K562 (cell line): ENCODE measurements at regions not wholly inside any gene's neighbourhood (a gene's known extent, or its start where the extent isn't known, plus 50 kb on each side); places are given as distances from the start of the nearest gene placed in this dataset.
A peak's percentile ranks its signal among the peaks of the same experiment; 100 is the strongest.

Experiments used
- BMI1 ChIP-seq: fragments of 150-350 bp; IDR thresholded peaks from 2 replicates; pipeline ENCODE4 v1.6.1; 2014; ENCODE audit warnings: low read length
- CCNT2 ChIP-seq: IDR thresholded peaks from 2 replicates; pipeline ENCODE4 v1.6.1; 2011; ENCODE audit warnings: borderline replicate concordance, low read depth, mild to moderate bottlenecking, moderate library complexity, mixed read lengths, low read length; ENCODE audit not compliant: insufficient read length; ENCODE audit errors: extremely low read depth
- EZH2 ChIP-seq: IDR thresholded peaks from 2 replicates; pipeline ENCODE4 v1.6.1; 2012; ENCODE audit warnings: low read depth, mild to moderate bottlenecking, inconsistent platforms, low read length, borderline replicate concordance
- HMBOX1 ChIP-seq: sonication (generic); IDR thresholded peaks from 2 replicates; pipeline ENCODE4 v1.6.1; 2016
- KAT7 ChIP-seq: sonication (generic); formaldehyde crosslinking; IDR thresholded peaks from 2 replicates; pipeline ENCODE4 v1.8.0; 2022; ENCODE audit warnings: missing genetic modification reagents, mild to moderate bottlenecking, borderline replicate concordance
- LEF1 ChIP-seq: fragments of 450-650 bp; IDR thresholded peaks from 2 replicates; pipeline ENCODE4 v1.6.1; 2016; ENCODE audit warnings: mild to moderate bottlenecking
- MYC ChIP-seq, 2 experiments: fragments of 250-450 bp in 1 of 2; sonication (Bioruptor Pico) in 1 of 2; IDR thresholded peaks; 2 replicates each; pipeline versions ENCODE4 v1.5.1 to v1.6.1; 2012 to 2021; ENCODE audit warnings: low read depth in 2 of 2, borderline replicate concordance in 1 of 2, improper control_type of control experiment in 1 of 2, low read length in 1 of 2, mild to moderate bottlenecking in 1 of 2, moderate library complexity in 1 of 2
- NR0B1 ChIP-seq: fragments of 450-650 bp; IDR thresholded peaks from one replicate; pipeline ENCODE4 v1.6.1; 2018; ENCODE audit warnings: mild to moderate bottlenecking, moderate library complexity; ENCODE audit not compliant: partially characterized antibody
- PCBP1 ChIP-seq: fragments of 200-400 bp; formaldehyde crosslinking; IDR thresholded peaks from 2 replicates; pipeline ENCODE4 v1.6.1; 2018; ENCODE audit warnings: mild to moderate bottlenecking, low read depth, low read length; ENCODE audit not compliant: poor library complexity, severe bottlenecking
- POLR2B ChIP-seq: fragments of 450-650 bp; IDR thresholded peaks from 2 replicates; pipeline ENCODE4 v1.6.1; 2018; ENCODE audit warnings: low read depth; ENCODE audit not compliant: partially characterized antibody
- RFX7 ChIP-seq: fragments of 250-450 bp; sonication (Bioruptor Pico); IDR thresholded peaks from 2 replicates; pipeline ENCODE4 v1.5.1; 2021; ENCODE audit warnings: mild to moderate bottlenecking
- SAP30 ChIP-seq: fragments of 200-600 bp; sonication (generic); IDR thresholded peaks from 2 replicates; pipeline ENCODE4 v1.6.1; 2012; ENCODE audit warnings: borderline replicate concordance, low read depth, mild to moderate bottlenecking, moderate library complexity, low read length, control low read depth, inconsistent platforms; ENCODE audit not compliant: insufficient read depth, poor library complexity, severe bottlenecking
- SIX5 ChIP-seq, 2 experiments: IDR thresholded peaks; 2 replicates each; pipeline ENCODE4 v1.6.1; 2011; ENCODE audit warnings: low read length in 2 of 2, borderline replicate concordance in 1 of 2, low read depth in 1 of 2, mild to moderate bottlenecking in 1 of 2, moderate library complexity in 1 of 2; ENCODE audit not compliant: insufficient read depth in 1 of 2
- TAL1 ChIP-seq: fragments of 450-650 bp; IDR thresholded peaks from 2 replicates; pipeline ENCODE4 v1.6.1; 2016; ENCODE audit warnings: mild to moderate bottlenecking
- ZBTB17 ChIP-seq: fragments of 450-650 bp; formaldehyde crosslinking; IDR thresholded peaks from 2 replicates; pipeline ENCODE4 v1.4.0; 2020; ENCODE audit warnings: mild to moderate bottlenecking
- ZFX ChIP-seq: sonication (generic); formaldehyde crosslinking; IDR thresholded peaks from 2 replicates; pipeline ENCODE4 v1.8.0; 2022; ENCODE audit warnings: mild to moderate bottlenecking, missing genetic modification reagents, moderate library complexity
- ZMIZ1 ChIP-seq, 2 experiments: fragments of 150-350 bp in 1 of 2; IDR thresholded peaks; 2 replicates each; pipeline ENCODE4 v1.6.1; 2012 to 2016; ENCODE audit warnings: low read depth in 2 of 2, low read length in 2 of 2, mild to moderate bottlenecking in 1 of 2, moderate library complexity in 1 of 2
- ZNF589 ChIP-seq: fragments of 200-800 bp; sonication (Bioruptor generic); IDR thresholded peaks from 2 replicates; pipeline ENCODE4 v1.6.1; 2016; ENCODE audit warnings: low read depth, missing genetic modification characterization, missing compliant biosample characterization
- ZNF778 ChIP-seq: fragments of 450-650 bp; formaldehyde crosslinking; IDR thresholded peaks from 2 replicates; pipeline ENCODE4 v1.4.0; 2020; ENCODE audit warnings: mild to moderate bottlenecking, moderate library complexity
- ZSCAN32 ChIP-seq: fragments of 450-650 bp; formaldehyde crosslinking; IDR thresholded peaks from 2 replicates; pipeline ENCODE4 v1.4.0; 2020; ENCODE audit warnings: mild to moderate bottlenecking, moderate library complexity
- TF ChIP-seq, protein P1 (sequence below): fragments of 250-450 bp; sonication (Bioruptor Pico); IDR thresholded peaks from 2 replicates; pipeline ENCODE4 v1.8.0; 2022; ENCODE audit warnings: inconsistent platforms

- TF ChIP-seq ZBTB17 (CRISPR knock-in tag), result no peak
- no peak for TF ChIP-seq HMBOX1
- no peak for TF ChIP-seq SIX5 (IDR thresholded peaks at IDR 0.05; ENCODE audit: borderline replicate concordance in 1 of 2, insufficient read depth in 1 of 2, low read depth in 1 of 2, low read length in 2 of 2)
- TF ChIP-seq MYC (IDR thresholded peaks at IDR 0.05; ENCODE audit: low read depth, low read length), result no peak
- no peak for TF ChIP-seq MYC (CRISPR knock-in tag; IDR thresholded peaks at IDR 0.05; ENCODE audit: borderline replicate concordance, low read depth)
- TF ChIP-seq ZNF778 (CRISPR knock-in tag), result no peak
- no peak for TF ChIP-seq NR0B1
- TF ChIP-seq KAT7, result no peak
- peak; percentile 41 for TF ChIP-seq CCNT2
- no peak for TF ChIP-seq ZNF589 (CRISPR knock-in tag)
- no peak for TF ChIP-seq POLR2B
- no peak for TF ChIP-seq PCBP1
- TF ChIP-seq ZMIZ1 (IDR thresholded peaks at IDR 0.05; ENCODE audit: low read depth in 2 of 2, low read length in 2 of 2), result no peak
- TF ChIP-seq LEF1, result 0 out of 2 replicates have a peak, but pooled peaks have one; percentile 23
- no peak for TF ChIP-seq RFX7 (CRISPR knock-in tag)
- TF ChIP-seq SAP30, result no peak
- TF ChIP-seq ZSCAN32 (CRISPR knock-in tag), result no peak
- no peak for TF ChIP-seq BMI1
- TF ChIP-seq ZFX (CRISPR knock-in tag), result no peak
- TF ChIP-seq, protein P1, sequence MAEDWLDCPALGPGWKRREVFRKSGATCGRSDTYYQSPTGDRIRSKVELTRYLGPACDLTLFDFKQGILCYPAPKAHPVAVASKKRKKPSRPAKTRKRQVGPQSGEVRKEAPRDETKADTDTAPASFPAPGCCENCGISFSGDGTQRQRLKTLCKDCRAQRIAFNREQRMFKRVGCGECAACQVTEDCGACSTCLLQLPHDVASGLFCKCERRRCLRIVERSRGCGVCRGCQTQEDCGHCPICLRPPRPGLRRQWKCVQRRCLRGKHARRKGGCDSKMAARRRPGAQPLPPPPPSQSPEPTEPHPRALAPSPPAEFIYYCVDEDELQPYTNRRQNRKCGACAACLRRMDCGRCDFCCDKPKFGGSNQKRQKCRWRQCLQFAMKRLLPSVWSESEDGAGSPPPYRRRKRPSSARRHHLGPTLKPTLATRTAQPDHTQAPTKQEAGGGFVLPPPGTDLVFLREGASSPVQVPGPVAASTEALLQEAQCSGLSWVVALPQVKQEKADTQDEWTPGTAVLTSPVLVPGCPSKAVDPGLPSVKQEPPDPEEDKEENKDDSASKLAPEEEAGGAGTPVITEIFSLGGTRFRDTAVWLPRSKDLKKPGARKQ (CRISPR knock-in tag), result no peak
- TF ChIP-seq TAL1, result peak; percentile 72
- TF ChIP-seq EZH2, result no peak
Observed at GRCh38 chr16:50881331-50881830, 139.5 kb downstream of the CYLD start (continued).
